Upper lobe of right lung (tissue), 1 donor: ENCODE measurements at regions not wholly inside any gene's neighbourhood (a gene's known extent, or its start where the extent isn't known, plus 50 kb on each side); places are given as distances from the start of the nearest gene placed in this dataset.

Experiments
- ATAC-seq: fragments of 200-7000 bp; cut with Tn5 transposase; one replicate; pipeline ENCODE4 v1.9.1; 2020; ENCODE audit warnings: mild to moderate bottlenecking, moderate library complexity
- DNase-seq: peaks from one replicate; pipeline ENCODE4 v3.0.0-alpha.2; 2020
- H3K27ac ChIP-seq: fragments of 200-600 bp; one replicate; pipeline ENCODE4 v1.8.0; 2022
- H3K27me3 ChIP-seq: fragments of 200-600 bp; one replicate; pipeline ENCODE4 v1.8.0; 2022; ENCODE audit warnings: mild to moderate bottlenecking
- H3K36me3 ChIP-seq: fragments of 200-600 bp; one replicate; pipeline ENCODE4 v1.8.0; 2022
- H3K4me1 ChIP-seq: fragments of 200-600 bp; one replicate; pipeline ENCODE4 v1.8.0; 2022
- H3K4me3 ChIP-seq: fragments of 200-600 bp; one replicate; pipeline ENCODE4 v1.8.0; 2022; ENCODE audit warnings: mild to moderate bottlenecking
- H3K9me3 ChIP-seq: fragments of 200-600 bp; one replicate; pipeline ENCODE4 v1.8.0; 2022
- CTCF ChIP-seq: fragments of 200-600 bp; IDR thresholded peaks from one replicate; pipeline ENCODE4 v1.8.0; 2022; ENCODE audit warnings: antibody characterized with exemption
- intact Hi-C: fragments of 100-400 bp; cut with DNase I; formaldehyde crosslinking; loops from one replicate; pipeline ENCODE4 v1.11.0; 2022
- donor health status: DM: no; HTN: yes; CAD: no; lungs with severe emphysema.

DNA sequence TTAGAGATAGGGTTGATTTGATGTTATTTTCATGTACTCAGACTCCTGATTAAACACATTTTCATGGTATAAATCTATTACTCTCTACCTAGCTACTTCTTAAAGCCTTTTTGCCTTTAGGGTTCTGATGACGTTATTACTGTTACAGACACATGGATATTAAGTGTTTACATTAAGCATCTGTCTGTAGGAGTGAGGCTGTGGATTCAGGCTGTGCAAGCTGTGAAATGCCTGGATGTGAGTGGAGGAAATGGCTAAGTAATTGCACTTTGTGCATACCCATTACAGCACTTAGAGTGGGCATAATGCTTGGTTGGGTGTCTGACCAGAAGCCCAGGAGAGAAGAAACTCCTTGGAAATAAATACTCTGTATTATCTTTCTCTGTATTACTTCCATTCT, 186.8 kb downstream of the SNX18 start:
- no peaks in the 10 kb centered on the region for H3K36me3 ChIP-seq
- no peak for ATAC-seq
- TF ChIP-seq CTCF, result no peak
- intact Hi-C loops, result no loop called here
- DNase-seq, result no peak
- H3K27me3 ChIP-seq, result no peaks in the 10 kb centered on the region
- H3K9me3 ChIP-seq, result no peaks in the 10 kb centered on the region
- no peak overlapping the region for H3K4me3 ChIP-seq
- H3K4me1 ChIP-seq, result peaks cover 36% of the 10 kb centered on the region
- H3K27ac ChIP-seq, result no peak overlapping the region

DNA sequence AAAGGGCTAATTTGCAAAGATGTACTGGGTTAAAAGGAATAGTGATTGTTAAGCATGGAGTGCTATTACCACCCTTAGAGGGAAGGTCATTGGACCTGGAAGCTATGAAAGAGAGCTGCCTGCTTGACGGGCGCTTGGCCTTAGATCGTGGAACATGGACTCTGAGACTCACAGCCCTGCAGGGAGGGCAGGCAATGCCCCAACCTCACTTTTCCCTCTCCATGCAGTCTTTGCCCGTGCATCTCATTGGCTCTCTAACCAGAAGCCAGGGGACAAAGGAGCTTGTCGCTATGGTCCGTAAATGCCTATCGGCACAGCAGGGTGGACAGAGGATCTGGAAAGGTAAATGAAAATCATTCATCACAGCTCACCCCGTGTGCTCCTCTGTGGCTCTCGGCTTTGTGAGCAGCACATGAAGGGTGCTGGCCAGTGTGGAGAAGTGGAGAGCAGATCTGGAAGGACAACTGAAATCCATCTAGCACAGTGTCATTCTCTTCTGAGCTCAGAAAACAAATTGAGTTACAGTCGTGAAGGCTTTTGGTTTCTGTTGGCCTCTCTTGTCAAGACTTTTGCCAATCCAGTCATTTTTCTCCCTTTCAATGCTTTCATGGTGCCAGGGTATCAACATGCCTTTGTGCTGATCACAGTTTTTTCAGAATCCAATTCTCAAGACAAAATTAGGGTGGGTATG, 186.2 kb downstream of the SNX18 start:
- no peaks in the 10 kb centered on the region for H3K36me3 ChIP-seq
- H3K9me3 ChIP-seq, result no peaks in the 10 kb centered on the region
- DNase-seq, result no peak
- H3K4me1 ChIP-seq, result peaks cover 36% of the 10 kb centered on the region
- H3K4me3 ChIP-seq, result no peak overlapping the region
- TF ChIP-seq CTCF, result no peak
- H3K27ac ChIP-seq, result no peak overlapping the region
- H3K27me3 ChIP-seq, result no peaks in the 10 kb centered on the region
- intact Hi-C loops, result no loop called here
- no peak for ATAC-seq

- intact Hi-C loops, result no loop called here
- peak; percentile 33 for ATAC-seq
- no peak overlapping the region for H3K27ac ChIP-seq
Measured at GRCh38 chr5:54703133-54703532, 185.6 kb downstream of the SNX18 start.

GRCh38 chr5:54702470-54702869, 184.9 kb downstream of the SNX18 start:
- TF ChIP-seq CTCF, result no peak
- H3K27ac ChIP-seq, result no peak overlapping the region
- no peak for ATAC-seq
- intact Hi-C loops, result no loop called here
- H3K36me3 ChIP-seq, result no peaks in the 10 kb centered on the region
- DNase-seq, result no peak
- H3K9me3 ChIP-seq, result no peaks in the 10 kb centered on the region
- H3K4me1 ChIP-seq, result peaks cover 36% of the 10 kb centered on the region
- H3K27me3 ChIP-seq, result no peaks in the 10 kb centered on the region
- H3K4me3 ChIP-seq, result no peak overlapping the region

More at GRCh38 chr5:54703133-54703532, 185.6 kb downstream of the SNX18 start:
- Histone ChIP-seq H3K4me1 (peaks cover 36% of the 10 kb centered on the region), H3K4me3 (no peak overlapping the region), H3K27me3 (no peaks in the 10 kb centered on the region), H3K36me3 (no peaks in the 10 kb centered on the region), H3K9me3 (no peaks in the 10 kb centered on the region)
- no peak for DNase-seq
- TF ChIP-seq CTCF, result no peak

GRCh38 chr5:54700986-54701578, 183.5 kb downstream of the SNX18 start:
- H3K27me3 ChIP-seq, result no peaks in the 10 kb centered on the region
- no peaks in the 10 kb centered on the region for H3K36me3 ChIP-seq
- intact Hi-C loops, result no loop called here
- no peaks in the 10 kb centered on the region for H3K9me3 ChIP-seq
- H3K4me3 ChIP-seq, result no peak overlapping the region
- DNase-seq, result no peak
- peaks cover 49% of the 10 kb centered on the region for H3K4me1 ChIP-seq
- TF ChIP-seq CTCF, result no peak
- ATAC-seq, result peak; percentile 96
- H3K27ac ChIP-seq, result no peak overlapping the region
